ENCODE measurements at regions not wholly inside any gene's neighbourhood (a gene's known extent, or its start where the extent isn't known, plus 50 kb on each side); places are given as distances from the start of the nearest gene placed in this dataset.

DNA sequence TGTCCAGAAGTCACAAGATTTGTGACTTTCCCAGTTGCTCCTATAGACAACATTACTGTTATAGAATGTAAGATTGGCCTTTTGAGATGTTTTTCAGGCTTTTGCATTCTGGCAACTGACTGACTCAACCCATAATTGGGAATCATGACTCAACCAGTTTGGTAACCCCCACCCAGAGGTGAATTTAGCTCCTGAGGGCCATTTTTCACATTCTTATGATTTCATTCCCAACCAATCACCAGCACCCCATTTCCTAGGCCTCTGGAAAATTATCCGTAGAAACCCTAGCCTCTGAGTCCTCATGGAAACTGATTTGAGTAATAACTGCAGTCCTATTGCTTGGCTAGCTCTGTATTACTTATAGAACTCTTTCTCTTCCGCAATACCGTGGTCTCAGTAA, 626.0 kb upstream of the SEL1L start:
- no peak overlapping the region for H3K4me3 ChIP-seq (ENCODE audit: low read depth, low read length)
- H3K79me2 ChIP-seq, result no peaks in the 10 kb centered on the region
- H3K9ac ChIP-seq, result no peak overlapping the region
- H3K4me2 ChIP-seq (ENCODE audit: low read length), result no peak overlapping the region
- no peaks in the 10 kb centered on the region for H3K27me3 ChIP-seq (ENCODE audit: control insufficient read depth, insufficient read depth, low read length)
- TF ChIP-seq, protein P1, sequence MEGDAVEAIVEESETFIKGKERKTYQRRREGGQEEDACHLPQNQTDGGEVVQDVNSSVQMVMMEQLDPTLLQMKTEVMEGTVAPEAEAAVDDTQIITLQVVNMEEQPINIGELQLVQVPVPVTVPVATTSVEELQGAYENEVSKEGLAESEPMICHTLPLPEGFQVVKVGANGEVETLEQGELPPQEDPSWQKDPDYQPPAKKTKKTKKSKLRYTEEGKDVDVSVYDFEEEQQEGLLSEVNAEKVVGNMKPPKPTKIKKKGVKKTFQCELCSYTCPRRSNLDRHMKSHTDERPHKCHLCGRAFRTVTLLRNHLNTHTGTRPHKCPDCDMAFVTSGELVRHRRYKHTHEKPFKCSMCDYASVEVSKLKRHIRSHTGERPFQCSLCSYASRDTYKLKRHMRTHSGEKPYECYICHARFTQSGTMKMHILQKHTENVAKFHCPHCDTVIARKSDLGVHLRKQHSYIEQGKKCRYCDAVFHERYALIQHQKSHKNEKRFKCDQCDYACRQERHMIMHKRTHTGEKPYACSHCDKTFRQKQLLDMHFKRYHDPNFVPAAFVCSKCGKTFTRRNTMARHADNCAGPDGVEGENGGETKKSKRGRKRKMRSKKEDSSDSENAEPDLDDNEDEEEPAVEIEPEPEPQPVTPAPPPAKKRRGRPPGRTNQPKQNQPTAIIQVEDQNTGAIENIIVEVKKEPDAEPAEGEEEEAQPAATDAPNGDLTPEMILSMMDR (IDR thresholded peaks at IDR 0.05), result no peak
- H3K4me1 ChIP-seq, result no peaks in the 10 kb centered on the region
- H3K9me3 ChIP-seq (ENCODE audit: control insufficient read depth, low read length), result no peaks in the 10 kb centered on the region
- no peak overlapping the region for H3K27ac ChIP-seq
- H3K36me3 ChIP-seq (ENCODE audit: control insufficient read depth, insufficient read depth, low read length), result no peaks in the 10 kb centered on the region
- H2AFZ ChIP-seq, result no peak overlapping the region

DNA sequence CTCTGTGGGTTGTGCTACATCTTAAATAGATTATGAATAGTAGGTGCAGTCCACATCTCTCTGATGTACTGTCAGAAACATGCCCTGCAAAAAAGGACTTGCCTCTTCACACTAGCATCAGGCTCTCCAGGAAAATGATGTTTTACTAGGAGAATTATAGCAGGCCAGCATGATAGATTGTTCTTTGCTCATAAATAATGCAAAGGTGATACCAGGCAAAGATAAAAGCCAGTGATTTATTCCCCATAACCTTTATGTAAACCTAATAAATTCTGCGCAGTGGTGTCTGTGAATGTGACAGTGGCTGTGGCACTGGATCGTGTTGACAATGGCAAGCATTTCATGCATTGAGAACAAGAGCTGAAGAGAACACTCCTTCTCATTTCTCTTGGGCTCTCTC, 646.5 kb upstream of the SEL1L start:
- TF ChIP-seq, protein P1 (IDR thresholded peaks at IDR 0.05), result no peak
- Histone ChIP-seq H3K4me1 (no peaks in the 10 kb centered on the region), H3K27me3 (ENCODE audit: control insufficient read depth, insufficient read depth, low read length) (no peaks in the 10 kb centered on the region), H3K4me2 (ENCODE audit: low read length) (no peak overlapping the region), H3K27ac (no peak overlapping the region), H3K9me3 (ENCODE audit: control insufficient read depth, low read length) (no peaks in the 10 kb centered on the region), H3K36me3 (ENCODE audit: control insufficient read depth, insufficient read depth, low read length) (peaks cover 2% of the 10 kb centered on the region), H3K9ac (no peak overlapping the region), H3K4me3 (ENCODE audit: low read depth, low read length) (no peak overlapping the region), H3K79me2 (no peaks in the 10 kb centered on the region), H2AFZ (no peak overlapping the region)

DNA sequence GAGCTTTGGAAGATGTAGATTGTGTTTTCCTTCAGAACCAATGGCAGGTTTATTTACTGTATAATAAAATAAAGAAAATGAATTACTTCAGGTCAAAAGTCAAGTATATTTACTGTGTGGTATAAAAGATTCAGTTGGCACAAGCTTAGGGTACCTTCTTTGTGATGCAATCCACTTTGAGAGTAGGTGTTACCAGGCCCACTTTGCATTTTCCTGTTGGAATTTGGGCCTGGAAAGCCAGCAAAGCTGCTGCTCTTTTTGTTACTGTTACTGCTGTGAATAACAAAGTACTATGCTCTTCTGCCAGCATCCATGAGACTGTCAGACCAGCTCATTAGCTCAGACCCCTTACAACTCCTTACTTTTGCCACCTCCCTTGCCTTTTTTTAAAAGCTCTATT, 649.0 kb upstream of the SEL1L start:
- Histone ChIP-seq H3K9ac (no peak overlapping the region), H3K27me3 (ENCODE audit: control insufficient read depth, insufficient read depth, low read length) (no peaks in the 10 kb centered on the region), H3K9me3 (ENCODE audit: control insufficient read depth, low read length) (no peaks in the 10 kb centered on the region), H3K4me2 (ENCODE audit: low read length) (no peak overlapping the region), H3K79me2 (no peaks in the 10 kb centered on the region), H3K27ac (no peak overlapping the region), H3K36me3 (ENCODE audit: control insufficient read depth, insufficient read depth, low read length) (peaks cover 2% of the 10 kb centered on the region), H3K4me3 (ENCODE audit: low read depth, low read length) (no peak overlapping the region), H2AFZ (no peak overlapping the region), H3K4me1 (no peaks in the 10 kb centered on the region)
- TF ChIP-seq, protein P1 (IDR thresholded peaks at IDR 0.05), result no peak

DNA sequence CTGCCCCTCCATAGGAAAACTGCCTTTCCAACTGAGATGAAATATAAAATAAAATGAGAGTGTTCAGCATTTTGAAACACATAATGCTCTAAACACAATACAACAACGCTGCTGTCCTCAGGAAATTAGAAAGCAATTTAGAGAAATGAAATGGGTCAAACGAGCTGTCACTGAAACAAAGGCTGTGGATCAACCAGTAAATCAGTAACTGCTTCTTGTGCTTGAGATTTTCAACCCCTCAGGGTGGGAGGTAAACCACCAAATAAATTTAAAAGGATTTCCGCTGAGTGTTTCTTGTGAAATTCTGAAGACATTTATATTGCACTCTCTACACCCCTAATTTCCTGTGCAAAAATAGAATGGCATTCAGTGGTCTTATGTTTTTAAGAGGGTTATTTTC, 657.1 kb upstream of the SEL1L start:
- Histone ChIP-seq H3K36me3 (ENCODE audit: control insufficient read depth, insufficient read depth, low read length) (no peaks in the 10 kb centered on the region), H3K4me2 (ENCODE audit: low read length) (no peak overlapping the region)

DNA sequence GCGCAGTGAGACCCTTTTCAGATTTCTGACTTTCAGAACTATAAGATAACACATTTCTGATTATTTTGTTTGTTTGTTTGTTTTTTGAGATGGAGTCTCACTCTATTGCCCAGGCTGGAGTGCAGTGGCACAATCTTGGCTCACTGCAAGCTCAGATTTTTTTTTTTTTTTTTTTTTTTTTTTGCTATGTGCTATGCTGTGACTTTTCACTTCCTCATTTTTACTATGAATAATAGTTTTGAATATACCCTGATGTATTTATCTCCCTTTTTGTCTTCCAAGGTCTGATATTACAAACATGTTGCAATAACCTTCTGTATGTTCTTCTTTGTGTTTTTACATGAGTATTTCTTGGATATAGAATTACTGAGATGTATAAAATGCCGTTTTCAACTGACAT, 658.7 kb upstream of the SEL1L start:
- no peaks in the 10 kb centered on the region for H3K4me1 ChIP-seq

More for the DNA sequence above, 657.1 kb upstream of the SEL1L start:
- TF ChIP-seq, protein P1 (IDR thresholded peaks at IDR 0.05), result no peak
- no peaks in the 10 kb centered on the region for H3K4me1 ChIP-seq
- H3K9me3 ChIP-seq (ENCODE audit: control insufficient read depth, low read length), result no peaks in the 10 kb centered on the region
- H3K4me3 ChIP-seq (ENCODE audit: low read depth, low read length), result no peak overlapping the region
- no peak overlapping the region for H2AFZ ChIP-seq
- H3K27me3 ChIP-seq (ENCODE audit: control insufficient read depth, insufficient read depth, low read length), result no peaks in the 10 kb centered on the region
- H3K9ac ChIP-seq, result no peak overlapping the region
- no peaks in the 10 kb centered on the region for H3K79me2 ChIP-seq
- H3K27ac ChIP-seq, result no peak overlapping the region

More for the DNA sequence above, 658.7 kb upstream of the SEL1L start:
- Histone ChIP-seq H3K36me3 (ENCODE audit: control insufficient read depth, insufficient read depth, low read length) (no peaks in the 10 kb centered on the region), H3K4me2 (ENCODE audit: low read length) (no peak overlapping the region), H3K27me3 (ENCODE audit: control insufficient read depth, insufficient read depth, low read length) (no peaks in the 10 kb centered on the region), H3K9me3 (ENCODE audit: control insufficient read depth, low read length) (no peaks in the 10 kb centered on the region), H3K4me3 (ENCODE audit: low read depth, low read length) (no peak overlapping the region), H3K27ac (no peak overlapping the region), H2AFZ (no peak overlapping the region), H3K9ac (no peak overlapping the region), H3K79me2 (no peaks in the 10 kb centered on the region)
- TF ChIP-seq, protein P1 (IDR thresholded peaks at IDR 0.05), result no peak
